Mammary epithelial cell (primary cell): ENCODE measurements at regions not wholly inside any gene's neighbourhood (a gene's known extent, or its start where the extent isn't known, plus 50 kb on each side); places are given as distances from the start of the nearest gene placed in this dataset.

ENCODE experiments used
- EZH2 ChIP-seq: IDR thresholded peaks from 2 replicates; pipeline ENCODE4 v1.6.1; 2012; ENCODE audit warnings: low read length, inconsistent platforms, borderline replicate concordance
- TF ChIP-seq, protein P1 (sequence below), 2 donors: IDR thresholded peaks in 1 of 2; conservative IDR thresholded peaks in 1 of 2; 2 replicates each; pipeline ENCODE4 v1.5.1; 2011 to 2012; ENCODE audit warnings: inconsistent platforms in 2 of 2, low read length in 2 of 2, mild to moderate bottlenecking in 2 of 2, control low read depth in 1 of 2, low read depth in 1 of 2; ENCODE audit not compliant: insufficient read depth in 1 of 2; ENCODE audit errors: extremely low read depth in 1 of 2

DNA sequence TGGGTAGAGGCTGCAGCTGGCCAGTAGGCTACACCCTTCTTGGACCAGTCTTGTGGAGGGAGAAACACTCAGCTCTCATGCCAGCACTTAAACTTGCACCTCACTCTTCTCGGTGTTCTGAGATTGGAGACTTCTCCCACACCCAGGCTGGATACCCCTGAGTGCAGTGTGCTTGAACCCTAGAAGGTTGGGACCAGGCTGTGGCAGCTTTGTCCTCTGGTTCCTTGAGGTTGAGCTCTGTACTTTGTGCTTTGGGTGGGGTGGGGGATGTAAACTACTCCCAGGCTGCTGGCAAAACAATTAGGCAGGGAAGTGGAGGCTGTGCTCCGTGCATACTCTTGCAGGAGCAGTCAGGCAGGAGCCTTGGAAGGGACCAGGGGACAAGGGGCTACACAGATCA is 143.6 kb upstream of the GNPDA2 start:
- TF ChIP-seq, protein P1, sequence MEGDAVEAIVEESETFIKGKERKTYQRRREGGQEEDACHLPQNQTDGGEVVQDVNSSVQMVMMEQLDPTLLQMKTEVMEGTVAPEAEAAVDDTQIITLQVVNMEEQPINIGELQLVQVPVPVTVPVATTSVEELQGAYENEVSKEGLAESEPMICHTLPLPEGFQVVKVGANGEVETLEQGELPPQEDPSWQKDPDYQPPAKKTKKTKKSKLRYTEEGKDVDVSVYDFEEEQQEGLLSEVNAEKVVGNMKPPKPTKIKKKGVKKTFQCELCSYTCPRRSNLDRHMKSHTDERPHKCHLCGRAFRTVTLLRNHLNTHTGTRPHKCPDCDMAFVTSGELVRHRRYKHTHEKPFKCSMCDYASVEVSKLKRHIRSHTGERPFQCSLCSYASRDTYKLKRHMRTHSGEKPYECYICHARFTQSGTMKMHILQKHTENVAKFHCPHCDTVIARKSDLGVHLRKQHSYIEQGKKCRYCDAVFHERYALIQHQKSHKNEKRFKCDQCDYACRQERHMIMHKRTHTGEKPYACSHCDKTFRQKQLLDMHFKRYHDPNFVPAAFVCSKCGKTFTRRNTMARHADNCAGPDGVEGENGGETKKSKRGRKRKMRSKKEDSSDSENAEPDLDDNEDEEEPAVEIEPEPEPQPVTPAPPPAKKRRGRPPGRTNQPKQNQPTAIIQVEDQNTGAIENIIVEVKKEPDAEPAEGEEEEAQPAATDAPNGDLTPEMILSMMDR (conservative IDR thresholded peaks at IDR 0.05 in 1 of 2, IDR thresholded peaks at IDR 0.05 in 1 of 2; ENCODE audit: extremely low read depth in 1 of 2, insufficient read depth in 1 of 2, low read depth in 1 of 2, low read length in 2 of 2): no peak
- no peak for TF ChIP-seq EZH2
